GM08714 (cell line): ENCODE measurements at regions not wholly inside any gene's neighbourhood (a gene's known extent, or its start where the extent isn't known, plus 50 kb on each side); places are given as distances from the start of the nearest gene placed in this dataset.

ENCODE experiments used
- H3K4me3 ChIP-seq: fragments of 200-500 bp; sonication (Bioruptor generic); 2 replicates; pipeline ENCODE4 v1.5.1; 2014; ENCODE audit warnings: mild to moderate bottlenecking, low read length, inconsistent platforms
- ZNF274 ChIP-seq: IDR thresholded peaks from 2 replicates; pipeline ENCODE4 v1.6.1; 2012; ENCODE audit warnings: mild to moderate bottlenecking, low read depth, low read length

GRCh38 chr12:90899456-90900182 lies 55.4 kb downstream of the CCER1 start:
- H3K4me3 ChIP-seq: no peak overlapping the region
- TF ChIP-seq ZNF274: no peak

- TF ChIP-seq ZNF274: no peak
Observed at GRCh38 chr12:90897986-90898385, 57.0 kb downstream of the CCER1 start.

GRCh38 chr12:90897316-90897715 lies 57.7 kb downstream of the CCER1 start:
- H3K4me3 ChIP-seq: no peak overlapping the region
- TF ChIP-seq ZNF274: no peak

More at GRCh38 chr12:90897986-90898385, 57.0 kb downstream of the CCER1 start:
- no peak overlapping the region for H3K4me3 ChIP-seq

GRCh38 chr12:90896821-90897220 lies 58.2 kb downstream of the CCER1 start:
- no peak for TF ChIP-seq ZNF274
- H3K4me3 ChIP-seq: no peak overlapping the region

GRCh38 chr12:90896164-90896563 lies 58.8 kb downstream of the CCER1 start:
- no peak overlapping the region for H3K4me3 ChIP-seq
- no peak for TF ChIP-seq ZNF274

- H3K4me3 ChIP-seq: no peak overlapping the region
- TF ChIP-seq ZNF274: no peak
Observed at GRCh38 chr12:90888316-90888715, 66.7 kb downstream of the CCER1 start.

GRCh38 chr12:90883456-90883855 lies 71.5 kb downstream of the CCER1 start:
- no peak overlapping the region for H3K4me3 ChIP-seq
- no peak for TF ChIP-seq ZNF274

GRCh38 chr12:90871726-90872096 lies 83.3 kb downstream of the CCER1 start:
- H3K4me3 ChIP-seq: no peak overlapping the region
- no peak for TF ChIP-seq ZNF274

GRCh38 chr12:90870971-90871725 lies 83.8 kb downstream of the CCER1 start:
- TF ChIP-seq ZNF274: no peak
- no peak overlapping the region for H3K4me3 ChIP-seq

- no peak for TF ChIP-seq ZNF274
- no peak overlapping the region for H3K4me3 ChIP-seq
Observed at GRCh38 chr12:90868626-90869025, 86.3 kb downstream of the CCER1 start.

- TF ChIP-seq ZNF274: no peak
- H3K4me3 ChIP-seq: no peak overlapping the region
Observed at GRCh38 chr12:90859591-90859990, 95.4 kb downstream of the CCER1 start.

GRCh38 chr12:90858252-90858651 lies 96.7 kb downstream of the CCER1 start:
- no peak overlapping the region for H3K4me3 ChIP-seq
- TF ChIP-seq ZNF274: no peak

GRCh38 chr12:90855534-90855933 lies 99.4 kb downstream of the CCER1 start:
- TF ChIP-seq ZNF274: no peak
- no peak overlapping the region for H3K4me3 ChIP-seq

GRCh38 chr12:90854136-90854689 lies 100.8 kb downstream of the CCER1 start:
- TF ChIP-seq ZNF274: no peak
- H3K4me3 ChIP-seq: no peak overlapping the region

- no peak overlapping the region for H3K4me3 ChIP-seq
- TF ChIP-seq ZNF274: no peak
Observed at GRCh38 chr12:90851800-90852718, 102.9 kb downstream of the CCER1 start.
